ENCODE measurements at regions not wholly inside any gene's neighbourhood (a gene's known extent, or its start where the extent isn't known, plus 50 kb on each side); places are given as distances from the start of the nearest gene placed in this dataset.

DNA sequence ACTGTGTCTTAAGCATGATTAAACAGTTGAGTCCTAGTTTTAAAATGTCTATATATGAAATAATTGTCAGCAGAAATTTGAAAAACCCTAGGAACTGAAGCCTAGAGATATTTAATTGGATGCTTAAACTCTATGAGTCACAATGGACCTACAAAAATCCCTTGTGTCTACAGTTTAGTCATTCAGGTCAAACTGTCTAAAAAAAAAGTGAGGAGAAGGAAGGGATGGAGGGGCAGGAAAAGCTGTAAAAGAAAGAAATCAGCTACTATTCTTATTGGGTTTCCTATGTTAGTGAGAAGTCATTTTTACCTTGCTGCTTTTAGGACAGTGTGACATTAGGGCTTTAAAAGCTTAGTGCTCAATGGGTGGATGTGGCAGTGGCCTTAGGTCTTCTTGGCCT is 406.1 kb upstream of the FZD8 start:
- Mint-ChIP-seq H3K27me3 (ENCODE audit: low read depth in 2 of 2) (no peaks in the 10 kb centered on the region), H3K4me3 (no peak overlapping the region), H3K36me3 (no peaks in the 10 kb centered on the region), H3K27ac (no peak overlapping the region), H3K4me1 (no peaks in the 10 kb centered on the region), H3K9me3 (peaks cover 2 to 11% of the 10 kb centered on the region in 2 donors)
- Histone ChIP-seq H3K27me3 (ENCODE audit: control insufficient read depth, insufficient read depth, low read length) (no peaks in the 10 kb centered on the region), H3K36me3 (ENCODE audit: control insufficient read depth, insufficient read depth, low read length) (no peaks in the 10 kb centered on the region), H3K27ac (ENCODE audit: low read length) (no peak overlapping the region), H3K4me1 (ENCODE audit: control insufficient read depth, insufficient read depth, low read length) (no peaks in the 10 kb centered on the region), H3K4me3 (ENCODE audit: low read length) (no peak overlapping the region), H3K9me3 (ENCODE audit: control insufficient read depth, insufficient read depth, low read length) (no peaks in the 10 kb centered on the region)
- no peak for ATAC-seq
- no peak for DNase-seq
- TF ChIP-seq, protein P1, sequence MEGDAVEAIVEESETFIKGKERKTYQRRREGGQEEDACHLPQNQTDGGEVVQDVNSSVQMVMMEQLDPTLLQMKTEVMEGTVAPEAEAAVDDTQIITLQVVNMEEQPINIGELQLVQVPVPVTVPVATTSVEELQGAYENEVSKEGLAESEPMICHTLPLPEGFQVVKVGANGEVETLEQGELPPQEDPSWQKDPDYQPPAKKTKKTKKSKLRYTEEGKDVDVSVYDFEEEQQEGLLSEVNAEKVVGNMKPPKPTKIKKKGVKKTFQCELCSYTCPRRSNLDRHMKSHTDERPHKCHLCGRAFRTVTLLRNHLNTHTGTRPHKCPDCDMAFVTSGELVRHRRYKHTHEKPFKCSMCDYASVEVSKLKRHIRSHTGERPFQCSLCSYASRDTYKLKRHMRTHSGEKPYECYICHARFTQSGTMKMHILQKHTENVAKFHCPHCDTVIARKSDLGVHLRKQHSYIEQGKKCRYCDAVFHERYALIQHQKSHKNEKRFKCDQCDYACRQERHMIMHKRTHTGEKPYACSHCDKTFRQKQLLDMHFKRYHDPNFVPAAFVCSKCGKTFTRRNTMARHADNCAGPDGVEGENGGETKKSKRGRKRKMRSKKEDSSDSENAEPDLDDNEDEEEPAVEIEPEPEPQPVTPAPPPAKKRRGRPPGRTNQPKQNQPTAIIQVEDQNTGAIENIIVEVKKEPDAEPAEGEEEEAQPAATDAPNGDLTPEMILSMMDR (IDR thresholded peaks at IDR 0.05), result no peak
- intact Hi-C loops (cut with micrococcal nuclease), result no loop called here

DNA sequence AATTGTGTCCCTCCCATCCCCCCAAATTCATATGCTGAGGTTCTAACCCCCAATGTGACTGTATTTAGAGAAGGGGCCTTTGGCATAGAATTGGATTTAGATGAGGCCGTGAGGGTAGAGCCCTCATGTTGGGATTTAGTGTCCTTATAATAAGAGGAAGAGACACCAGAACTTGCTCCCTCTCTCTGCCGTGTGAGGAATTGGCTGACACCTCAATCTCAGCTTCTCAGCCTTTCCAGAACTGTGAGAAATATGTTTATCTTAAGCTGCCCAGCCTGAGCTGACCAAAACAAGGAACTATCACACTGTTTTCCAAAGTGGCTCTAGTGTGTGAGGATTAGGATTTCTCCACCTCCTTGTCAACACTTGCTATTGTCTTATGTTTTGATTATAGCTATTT is 400.0 kb upstream of the FZD8 start:
- H3K4me3 Mint-ChIP-seq, result no peak overlapping the region

DNA sequence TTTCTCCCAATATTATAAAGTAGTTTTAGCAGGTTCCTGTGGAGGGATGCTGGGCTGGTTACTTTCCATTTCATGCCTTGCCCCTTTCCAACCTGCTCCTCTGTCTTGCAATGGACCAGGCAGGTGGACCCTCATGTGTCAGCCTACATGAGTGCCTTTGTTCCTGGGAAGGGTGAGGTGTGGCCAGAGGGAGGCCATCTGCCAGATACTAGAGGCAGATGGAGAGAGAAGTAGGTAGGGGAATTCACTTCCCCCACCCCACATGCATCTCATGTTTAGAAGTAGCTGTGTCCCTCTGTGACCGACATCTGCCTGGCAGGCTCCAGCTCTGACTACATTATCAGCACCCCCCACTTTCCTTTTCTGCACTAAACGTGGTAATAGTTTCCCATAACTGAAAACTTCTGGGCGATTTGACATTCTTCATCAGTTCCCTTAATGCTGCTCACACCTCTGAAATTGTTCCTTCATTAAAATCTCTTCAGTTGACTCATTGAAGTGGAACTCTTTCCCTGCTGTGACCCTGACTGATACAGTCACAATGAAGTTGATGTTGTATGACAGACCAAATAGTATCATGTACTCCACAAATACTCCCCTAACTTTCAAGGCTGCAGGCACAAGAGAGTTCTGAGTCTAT is 396.3 kb upstream of the FZD8 start:
- WGBS (ENCODE audit: insufficient coverage), result 60% methylated on average over 3 of the region's 3 CpGs
- H3K27ac ChIP-seq (ENCODE audit: low read length), result no peak overlapping the region
- no peak overlapping the region for H3K4me3 Mint-ChIP-seq
- H3K4me1 ChIP-seq (ENCODE audit: control insufficient read depth, insufficient read depth, low read length), result no peaks in the 10 kb centered on the region
- H3K27me3 Mint-ChIP-seq (ENCODE audit: low read depth in 2 of 2), result no peaks in the 10 kb centered on the region
- H3K4me1 Mint-ChIP-seq, result no peaks in the 10 kb centered on the region
- peaks cover 4 to 8% of the 10 kb centered on the region in 2 donors for H3K9me3 Mint-ChIP-seq
- H3K27ac Mint-ChIP-seq, result no peak overlapping the region
- H3K9me3 ChIP-seq (ENCODE audit: control insufficient read depth, insufficient read depth, low read length), result no peaks in the 10 kb centered on the region
- no peaks in the 10 kb centered on the region for H3K27me3 ChIP-seq (ENCODE audit: control insufficient read depth, insufficient read depth, low read length)
- ATAC-seq, result no peak
- DNase-seq, result no peak
- no peaks in the 10 kb centered on the region for H3K36me3 Mint-ChIP-seq
- H3K4me3 ChIP-seq (ENCODE audit: low read length), result no peak overlapping the region
- H3K36me3 ChIP-seq (ENCODE audit: control insufficient read depth, insufficient read depth, low read length), result no peaks in the 10 kb centered on the region
- intact Hi-C loops (cut with micrococcal nuclease), result no loop called here
- TF ChIP-seq, protein P1 (IDR thresholded peaks at IDR 0.05), result no peak

More for the DNA sequence above, 400.0 kb upstream of the FZD8 start:
- no peaks in the 10 kb centered on the region for H3K36me3 Mint-ChIP-seq
- H3K4me1 Mint-ChIP-seq, result no peaks in the 10 kb centered on the region
- no peaks in the 10 kb centered on the region for H3K36me3 ChIP-seq (ENCODE audit: control insufficient read depth, insufficient read depth, low read length)
- 81% methylated on average over 2 of the region's 2 CpGs for WGBS (ENCODE audit: insufficient coverage)
- no peaks in the 10 kb centered on the region for H3K27me3 Mint-ChIP-seq (ENCODE audit: low read depth in 2 of 2)
- intact Hi-C loops (cut with micrococcal nuclease), result no loop called here
- H3K4me1 ChIP-seq (ENCODE audit: control insufficient read depth, insufficient read depth, low read length), result no peaks in the 10 kb centered on the region
- no peak overlapping the region for H3K27ac Mint-ChIP-seq
- no peak for DNase-seq
- TF ChIP-seq, protein P1 (IDR thresholded peaks at IDR 0.05), result no peak
- no peak for ATAC-seq
- peaks cover 2 to 12% of the 10 kb centered on the region in 2 donors for H3K9me3 Mint-ChIP-seq
- H3K4me3 ChIP-seq (ENCODE audit: low read length), result no peak overlapping the region
- H3K27ac ChIP-seq (ENCODE audit: low read length), result no peak overlapping the region
- H3K9me3 ChIP-seq (ENCODE audit: control insufficient read depth, insufficient read depth, low read length), result no peaks in the 10 kb centered on the region
- H3K27me3 ChIP-seq (ENCODE audit: control insufficient read depth, insufficient read depth, low read length), result no peaks in the 10 kb centered on the region

DNA sequence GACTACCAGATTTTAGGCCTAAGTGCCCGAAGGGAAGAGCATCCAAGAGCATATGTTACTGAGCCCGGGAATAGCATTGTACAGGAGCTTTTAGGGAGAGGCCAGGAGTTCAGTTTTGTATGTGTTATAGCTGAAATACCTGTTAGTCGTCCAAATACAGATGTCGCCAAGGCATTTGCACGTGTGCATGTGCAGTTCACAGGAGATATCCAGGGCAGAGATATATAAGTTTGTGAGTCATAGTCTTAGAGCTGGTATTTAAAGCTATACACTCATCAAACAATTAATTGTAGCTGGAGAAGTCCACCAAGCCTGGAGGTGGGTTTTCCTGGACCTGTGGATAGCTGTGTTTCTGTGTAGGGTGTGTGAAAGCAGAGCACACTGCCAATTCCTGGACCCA is 394.0 kb upstream of the FZD8 start:
- H3K4me1 ChIP-seq (ENCODE audit: control insufficient read depth, insufficient read depth, low read length), result no peaks in the 10 kb centered on the region
- DNase-seq, result no peak
- H3K4me3 Mint-ChIP-seq, result no peak overlapping the region
- H3K4me1 Mint-ChIP-seq, result no peaks in the 10 kb centered on the region
- H3K36me3 ChIP-seq (ENCODE audit: control insufficient read depth, insufficient read depth, low read length), result no peaks in the 10 kb centered on the region
- 81% methylated on average over 5 of the region's 5 CpGs for WGBS (ENCODE audit: insufficient coverage)
- TF ChIP-seq, protein P1 (IDR thresholded peaks at IDR 0.05), result no peak
- intact Hi-C loops (cut with micrococcal nuclease), result no loop called here
- H3K36me3 Mint-ChIP-seq, result no peaks in the 10 kb centered on the region
- H3K27me3 ChIP-seq (ENCODE audit: control insufficient read depth, insufficient read depth, low read length), result no peaks in the 10 kb centered on the region
- no peak overlapping the region for H3K27ac ChIP-seq (ENCODE audit: low read length)
- peaks cover 4 to 8% of the 10 kb centered on the region in 2 donors for H3K9me3 Mint-ChIP-seq
- no peak for ATAC-seq
- no peaks in the 10 kb centered on the region for H3K27me3 Mint-ChIP-seq (ENCODE audit: low read depth in 2 of 2)
- H3K27ac Mint-ChIP-seq, result no peak overlapping the region
- no peaks in the 10 kb centered on the region for H3K9me3 ChIP-seq (ENCODE audit: control insufficient read depth, insufficient read depth, low read length)
- H3K4me3 ChIP-seq (ENCODE audit: low read length), result no peak overlapping the region

Data from natural killer cell (primary cell).